ENCODE measurements at regions not wholly inside any gene's neighbourhood (a gene's known extent, or its start where the extent isn't known, plus 50 kb on each side); places are given as distances from the start of the nearest gene placed in this dataset.

DNA sequence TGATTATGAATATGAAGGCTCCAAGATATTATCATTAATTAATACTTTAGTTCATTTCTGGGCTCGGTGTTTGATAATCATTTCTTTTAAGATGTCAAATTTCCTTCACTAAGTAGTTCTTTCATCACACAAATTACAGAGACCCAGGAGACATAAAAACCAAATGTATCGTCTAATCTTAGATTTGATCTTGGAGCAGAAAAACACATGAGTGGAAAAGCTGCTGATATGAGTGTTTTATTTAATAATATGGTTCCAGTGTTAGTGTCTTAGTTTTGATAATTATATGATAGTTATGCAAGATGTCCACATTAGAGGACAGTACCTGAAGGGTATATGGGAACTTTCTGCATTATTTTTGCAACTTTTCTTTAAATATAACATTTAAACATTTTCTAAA is 494.5 kb upstream of the RAG2 start:
- DNase-seq, result no peak

DNA sequence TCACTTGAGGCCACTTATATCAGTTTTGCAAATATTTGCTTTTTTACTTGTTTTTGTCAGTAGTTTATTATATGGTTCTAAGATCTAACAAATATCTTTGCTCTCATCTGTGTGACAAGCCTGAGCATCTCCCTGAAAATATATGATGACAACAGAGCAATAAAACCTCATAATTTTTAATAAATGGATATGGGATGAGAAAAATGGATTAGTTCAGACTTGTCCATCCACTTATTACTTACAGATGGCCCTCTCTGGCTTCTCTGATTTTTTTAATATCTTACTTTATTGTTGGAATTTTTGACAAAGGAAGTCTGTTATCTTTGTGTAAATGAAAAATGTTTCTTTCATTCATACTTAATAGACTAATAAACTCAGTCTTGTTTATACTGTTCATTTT is 491.4 kb upstream of the RAG2 start:
- no peak for DNase-seq

DNA sequence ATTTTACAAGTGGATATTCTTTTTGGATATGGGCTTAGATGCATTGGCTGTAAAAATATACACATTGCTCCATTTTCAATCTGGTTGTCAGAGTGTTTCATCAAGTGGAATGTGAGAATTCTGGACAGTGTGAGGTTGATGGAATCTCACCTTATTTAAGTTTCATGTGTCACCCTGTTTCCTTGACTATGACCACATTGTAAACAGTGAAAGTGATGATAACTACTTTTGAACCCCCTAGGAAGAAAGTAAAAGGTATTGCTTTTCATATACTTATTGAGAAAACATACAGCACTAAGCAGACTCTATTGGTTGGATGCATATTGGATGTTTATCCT is 490.5 kb upstream of the RAG2 start:
- no peak for DNase-seq

DNA sequence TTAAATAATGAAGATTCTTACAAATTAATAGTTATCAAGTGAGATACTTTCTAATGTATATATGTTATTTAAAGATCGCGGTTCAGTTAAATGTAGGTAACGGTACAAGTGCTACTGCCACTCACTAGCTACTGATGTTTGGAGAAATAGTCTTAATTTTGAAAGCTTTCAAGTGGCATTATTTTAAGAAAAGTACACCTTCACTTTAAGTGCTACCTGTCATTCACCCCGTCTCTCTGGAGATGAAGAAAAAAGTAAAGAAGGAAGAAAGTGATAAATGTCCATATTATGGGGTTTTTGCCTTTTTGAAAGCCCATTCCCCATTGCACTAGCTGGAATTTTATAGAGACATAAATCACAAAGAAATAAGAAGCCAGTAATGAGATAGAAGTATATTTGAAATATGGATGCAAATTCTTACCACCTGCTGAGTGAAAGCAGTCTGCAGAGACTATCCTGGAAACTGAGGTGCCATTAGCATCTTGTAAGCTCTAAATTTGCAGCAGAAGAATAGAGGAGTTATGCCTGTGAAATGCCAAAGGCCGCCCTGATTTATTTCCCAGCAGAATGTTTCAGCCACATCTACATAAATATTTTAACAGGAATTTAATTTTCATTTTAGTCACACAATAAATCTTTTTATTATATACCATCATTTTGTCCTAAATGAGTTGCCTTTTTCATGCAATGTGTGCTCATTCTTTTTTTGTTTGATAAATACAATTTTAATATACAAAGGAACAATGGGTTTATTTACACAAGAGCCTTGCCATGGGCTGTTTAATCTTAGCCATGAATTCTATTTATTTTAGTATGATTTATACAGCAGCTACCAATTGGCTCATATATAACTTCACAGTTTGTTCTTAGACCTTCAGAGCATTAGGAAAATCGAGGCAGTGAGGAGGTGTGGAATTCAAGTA is 489.9 kb upstream of the RAG2 start:
- no peak for DNase-seq

DNA sequence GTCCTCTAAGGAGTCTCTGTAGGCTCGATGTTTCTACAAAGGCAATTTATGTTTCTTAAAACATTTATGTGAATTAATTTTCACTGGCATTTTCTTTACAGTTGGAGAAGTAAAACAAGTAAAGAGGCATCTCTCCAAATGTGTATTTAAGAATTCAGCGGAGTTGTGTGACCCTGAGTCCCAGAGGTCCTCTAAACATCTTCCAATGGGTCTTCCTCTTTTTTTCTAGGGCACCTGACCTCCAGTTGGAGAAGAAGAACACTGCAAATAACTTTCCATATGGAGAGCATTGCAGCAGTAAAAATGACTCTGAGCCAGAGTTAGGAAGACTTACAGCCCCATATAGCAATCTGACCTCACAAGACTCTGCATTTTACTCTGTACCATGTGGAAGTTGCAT is 480.5 kb upstream of the RAG2 start:
- DNase-seq, result no peak

DNA sequence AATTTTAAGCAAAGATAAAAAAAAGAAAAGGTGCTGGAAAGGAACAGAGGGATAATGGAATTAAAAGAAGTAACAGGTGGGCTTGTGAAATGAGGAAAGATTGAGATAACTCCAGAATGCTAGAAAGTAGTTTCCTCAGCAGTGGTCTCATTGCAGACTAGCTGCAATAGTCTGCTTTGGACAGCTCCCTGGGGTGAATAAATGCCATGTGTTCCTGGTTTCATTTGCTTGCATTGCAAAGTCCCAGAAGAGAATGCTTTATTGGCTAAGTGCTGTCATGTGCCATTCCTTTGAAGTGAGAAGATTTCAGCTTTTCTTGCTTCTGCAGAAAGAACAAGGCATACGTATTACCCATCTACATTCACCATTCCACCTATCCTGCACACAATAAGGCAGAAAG is 478.8 kb upstream of the RAG2 start:
- DNase-seq, result no peak

DNA sequence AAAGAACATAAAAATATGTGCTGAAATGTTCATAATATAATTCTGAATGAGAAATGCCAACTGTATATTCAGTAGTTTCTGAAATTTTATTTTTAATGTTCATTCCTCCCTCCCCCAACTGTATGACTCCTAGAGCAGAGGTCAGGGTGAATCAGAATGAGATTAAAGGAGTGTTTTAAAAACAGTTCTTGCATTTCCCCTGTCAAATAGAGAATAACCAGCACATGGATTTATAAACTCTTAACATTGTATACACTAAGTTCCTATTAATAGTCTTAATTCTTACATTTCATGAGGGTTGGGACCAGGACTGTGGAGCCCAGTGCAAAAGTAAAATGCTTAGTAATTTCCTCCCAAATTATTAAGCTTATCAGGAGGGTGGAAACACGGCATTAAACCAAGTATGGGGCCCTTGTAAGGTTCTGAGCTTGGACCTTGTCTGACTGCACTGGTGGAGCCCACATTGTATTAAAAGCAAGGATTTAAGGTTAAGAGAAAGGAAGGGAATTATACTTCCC is 474.6 kb upstream of the RAG2 start:
- no peak for DNase-seq

DNA sequence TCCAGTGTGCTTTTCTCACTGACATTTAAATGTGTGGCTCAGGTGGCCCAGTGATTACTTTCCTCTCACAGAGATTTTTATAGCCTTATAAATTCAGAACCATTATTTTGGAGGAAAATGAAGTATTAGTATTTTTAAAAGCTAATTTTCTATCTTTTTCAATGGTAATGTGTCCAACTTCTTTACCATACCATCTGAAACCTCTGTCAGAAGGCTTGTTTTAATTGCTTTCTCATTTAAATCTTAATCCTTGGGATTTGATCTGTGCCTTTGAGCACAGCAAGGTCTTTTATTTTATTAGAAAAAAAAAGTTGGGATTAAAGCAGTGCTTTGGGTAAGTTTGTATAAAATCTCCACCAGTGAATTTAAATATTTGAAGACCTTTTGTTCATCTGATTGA is 452.3 kb upstream of the RAG2 start:
- no peak for DNase-seq

DNA sequence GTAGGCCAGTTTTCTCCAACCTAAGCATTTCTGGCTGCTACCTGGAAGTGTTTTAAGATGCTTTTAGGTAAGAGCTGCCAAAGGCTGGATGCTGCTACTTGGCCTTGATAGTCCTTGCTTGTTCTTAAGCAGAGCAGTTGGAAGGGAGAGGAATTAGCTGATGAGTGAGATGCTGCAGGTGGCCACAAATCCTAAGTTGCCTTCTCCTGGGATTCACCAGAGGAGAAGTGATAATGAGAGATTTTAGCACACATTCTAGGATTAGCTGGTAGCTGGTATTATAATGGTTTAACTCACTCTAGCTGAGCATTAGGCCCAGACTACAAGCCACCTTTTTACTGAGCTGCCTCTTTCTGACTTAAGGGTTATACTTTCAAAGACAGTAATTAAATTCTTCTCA is 442.9 kb upstream of the RAG2 start:
- no peak for DNase-seq

DNA sequence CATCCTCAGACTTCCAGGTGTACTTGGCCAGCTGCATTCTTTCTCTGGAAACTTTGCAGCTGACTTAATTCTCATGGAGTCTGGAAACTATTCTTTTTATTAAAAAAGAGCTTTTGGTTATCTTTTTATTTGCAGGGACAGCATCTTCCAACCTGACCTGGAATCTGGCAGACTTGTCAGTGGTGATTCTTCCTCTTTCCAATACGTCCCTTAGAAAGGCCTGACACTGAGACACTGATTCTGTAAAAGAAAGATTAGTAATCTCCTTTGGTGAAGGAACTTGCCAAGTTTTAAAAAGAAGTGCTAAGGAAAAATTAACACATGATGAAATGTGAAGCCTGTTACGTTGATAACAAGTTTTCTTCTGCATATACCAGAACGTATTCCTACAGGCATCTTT is 440.9 kb upstream of the RAG2 start:
- no peak for DNase-seq

DNA sequence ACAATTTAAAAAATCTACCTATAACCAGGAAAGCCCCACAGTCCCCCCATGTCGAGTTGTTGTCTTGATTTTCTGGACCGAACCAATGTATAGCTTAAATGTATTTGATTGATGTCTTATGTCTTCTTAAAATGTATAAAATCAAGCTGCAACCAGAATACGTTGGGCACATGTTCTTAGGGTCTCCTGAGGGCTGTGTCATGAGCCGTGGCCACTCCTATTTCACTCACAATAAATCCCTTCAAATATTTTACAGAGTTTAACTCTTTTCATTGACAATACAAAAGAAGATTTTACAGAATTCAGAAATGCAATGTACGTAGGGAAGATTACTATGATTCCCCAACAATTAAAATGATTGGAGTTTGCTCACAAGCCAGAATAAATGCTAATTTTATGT is 428.7 kb upstream of the RAG2 start:
- no peak for DNase-seq

DNA sequence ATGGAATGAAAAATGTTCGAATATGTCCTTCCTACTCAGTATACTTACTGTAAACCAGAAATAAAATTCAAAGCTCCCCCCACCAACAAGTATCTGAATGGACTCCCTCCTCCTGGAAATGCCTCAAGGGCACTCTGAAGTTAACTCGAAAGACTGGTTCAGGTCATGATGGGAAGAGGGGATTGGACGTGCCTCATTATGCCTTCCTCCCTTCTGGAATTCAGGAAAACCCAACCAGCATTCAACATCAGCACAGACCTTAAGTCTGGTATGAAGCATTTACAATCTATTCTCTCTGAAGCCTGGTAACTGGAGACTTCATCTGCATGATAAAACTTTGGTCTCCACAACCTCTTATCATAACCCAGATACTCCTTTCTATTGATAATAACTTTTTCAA is 428.3 kb upstream of the RAG2 start:
- no peak for DNase-seq

DNA sequence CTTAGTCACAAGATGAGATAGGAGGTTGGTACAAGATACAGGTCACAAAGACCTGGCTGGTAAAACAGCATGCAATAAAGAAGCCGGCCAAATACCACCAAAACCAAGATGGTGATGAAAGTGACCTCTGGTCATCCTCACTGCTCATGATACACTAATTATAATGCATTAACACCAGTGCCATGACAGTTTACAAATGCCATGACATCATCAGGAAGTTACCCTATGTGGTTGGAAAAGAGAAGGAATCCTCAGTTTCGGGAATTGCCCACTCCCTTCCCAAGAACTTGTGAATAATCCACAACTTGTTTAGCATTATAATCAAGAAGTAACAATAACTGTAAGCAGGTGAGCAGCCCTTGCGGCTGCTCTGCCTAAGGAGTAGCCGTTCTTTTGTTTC is 408.5 kb upstream of the RAG2 start:
- DNase-seq, result no peak

DNA sequence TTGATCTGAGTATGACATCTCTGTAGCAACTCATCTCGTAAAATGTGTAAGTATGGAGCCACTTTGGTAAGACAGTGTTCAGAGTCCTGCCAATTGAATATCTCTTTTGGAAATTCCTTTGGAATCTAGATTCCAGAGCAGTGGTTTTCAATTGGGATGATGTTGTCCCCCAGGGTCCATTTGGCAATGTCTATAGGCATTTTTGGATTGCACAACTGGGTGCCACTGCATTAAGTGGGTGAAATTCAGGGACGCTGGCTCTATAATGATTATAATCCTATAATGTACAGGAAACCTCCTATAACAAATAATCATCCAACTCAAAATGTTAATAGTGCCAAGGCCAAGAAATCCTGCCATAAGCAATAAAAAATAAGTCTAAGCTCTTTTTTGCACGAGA is 404.8 kb upstream of the RAG2 start:
- DNase-seq, result no peak

DNA sequence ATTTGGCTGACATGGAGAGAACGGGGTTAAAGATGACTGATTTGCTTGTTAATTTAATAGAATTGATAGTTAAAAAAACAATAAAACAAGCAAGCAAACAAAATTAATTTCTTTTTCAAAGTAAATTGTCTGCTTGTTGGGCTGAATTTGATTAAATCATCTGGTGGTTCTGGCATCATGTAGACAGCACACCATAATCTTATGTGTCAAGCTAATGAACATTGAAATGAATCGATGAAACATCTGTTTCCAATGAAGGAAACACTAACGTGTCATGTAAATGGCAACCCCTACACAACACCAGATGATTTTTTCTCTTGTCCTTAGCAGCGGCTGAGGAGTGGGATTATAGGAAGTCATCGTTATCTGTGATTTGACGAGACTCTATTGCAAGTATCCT is 399.6 kb upstream of the RAG2 start:
- no peak for DNase-seq

DNA sequence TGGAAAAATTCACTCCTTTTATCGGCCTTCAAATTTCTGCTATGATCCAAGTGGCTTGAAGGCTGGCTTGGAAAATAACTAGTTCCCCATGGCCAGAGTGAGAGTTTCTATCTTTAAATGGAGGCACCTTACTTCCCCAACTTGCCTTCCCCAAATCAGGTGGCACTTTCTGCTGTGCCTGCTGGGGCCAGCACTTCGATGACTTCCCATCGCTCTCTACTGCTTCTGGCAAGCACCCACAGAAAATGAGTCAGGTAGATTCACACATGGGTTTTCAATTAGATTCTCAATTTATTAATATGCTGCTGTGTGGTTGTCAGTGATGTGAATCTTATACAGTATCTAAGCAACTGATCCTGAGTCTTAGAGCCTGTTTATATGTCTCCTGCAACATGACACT is 398.8 kb upstream of the RAG2 start:
- no peak for DNase-seq

DNA sequence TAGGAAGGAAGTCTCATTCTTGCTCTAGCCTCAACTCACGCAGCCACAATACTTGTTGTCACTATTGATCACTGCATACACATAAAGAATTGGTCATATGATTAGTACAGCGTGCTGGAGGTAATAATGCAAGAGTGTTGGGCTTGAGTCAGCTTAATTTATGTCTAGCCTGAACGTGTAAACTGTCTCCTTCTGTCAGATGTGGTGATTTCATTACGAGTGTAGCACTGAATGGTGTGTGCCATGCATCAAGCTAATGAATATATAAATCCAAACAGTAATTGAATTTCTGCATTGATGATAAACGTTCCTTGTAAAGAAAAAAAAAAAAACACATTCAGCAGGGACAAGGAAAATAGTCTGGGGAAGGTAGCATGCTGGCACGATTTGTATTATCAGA is 396.2 kb upstream of the RAG2 start:
- DNase-seq, result no peak

DNA sequence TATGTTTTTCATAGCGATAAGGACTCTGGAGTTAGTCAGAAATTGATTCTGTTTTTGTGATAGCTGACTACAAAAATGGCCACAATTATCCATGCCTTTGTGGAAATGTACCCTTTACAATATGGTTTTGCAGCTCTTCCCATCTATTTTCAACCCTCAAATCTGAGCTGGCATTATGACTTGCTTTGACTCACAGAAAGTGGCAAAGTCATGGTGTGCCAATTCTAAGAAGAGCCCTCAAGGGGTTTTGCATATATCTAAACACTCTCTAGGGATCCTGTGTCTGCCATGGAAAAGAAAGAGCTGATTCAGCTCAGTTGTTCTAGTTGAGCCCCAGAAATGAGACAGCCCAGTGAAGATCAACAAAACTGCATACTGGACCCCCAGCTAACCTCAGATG is 390.5 kb upstream of the RAG2 start:
- no peak for DNase-seq

DNA sequence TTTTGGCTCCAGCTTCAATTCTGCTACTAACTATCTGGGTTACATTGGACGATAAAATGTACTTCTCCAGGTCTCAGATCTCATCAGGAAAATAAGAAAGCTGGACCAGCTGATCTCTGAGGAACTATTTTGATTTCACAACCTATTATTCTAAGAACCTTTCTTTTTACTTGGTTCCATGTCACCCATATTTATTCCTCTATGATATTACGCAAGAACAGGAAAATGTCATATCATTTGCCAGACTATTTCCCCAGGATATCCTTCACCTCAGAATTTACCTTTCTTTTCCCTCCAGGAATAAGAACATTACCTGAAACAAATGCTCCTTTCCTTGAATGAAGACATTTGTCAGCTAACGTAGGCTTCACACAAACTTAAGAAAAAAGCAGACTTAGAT is 387.5 kb upstream of the RAG2 start:
- DNase-seq, result no peak

DNA sequence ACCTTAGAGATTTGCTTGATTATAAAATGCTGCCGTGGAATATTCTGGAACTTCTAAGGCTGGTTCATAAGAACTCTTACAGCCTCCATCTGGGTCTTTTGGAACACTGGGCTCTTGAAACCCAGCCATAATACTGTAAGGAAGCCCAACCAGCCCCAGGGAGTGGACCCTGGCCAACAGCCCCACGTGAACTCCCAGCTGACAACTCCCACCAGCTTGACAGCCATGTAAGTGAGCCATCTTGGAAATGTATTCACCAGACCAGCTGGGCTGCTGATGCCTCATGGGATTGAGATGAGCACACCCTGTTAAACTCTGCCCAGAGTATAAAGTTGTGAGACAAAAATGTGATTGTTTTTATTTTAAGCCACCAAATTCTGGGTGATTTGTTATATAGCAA is 378.7 kb upstream of the RAG2 start:
- DNase-seq, result no peak

DNA sequence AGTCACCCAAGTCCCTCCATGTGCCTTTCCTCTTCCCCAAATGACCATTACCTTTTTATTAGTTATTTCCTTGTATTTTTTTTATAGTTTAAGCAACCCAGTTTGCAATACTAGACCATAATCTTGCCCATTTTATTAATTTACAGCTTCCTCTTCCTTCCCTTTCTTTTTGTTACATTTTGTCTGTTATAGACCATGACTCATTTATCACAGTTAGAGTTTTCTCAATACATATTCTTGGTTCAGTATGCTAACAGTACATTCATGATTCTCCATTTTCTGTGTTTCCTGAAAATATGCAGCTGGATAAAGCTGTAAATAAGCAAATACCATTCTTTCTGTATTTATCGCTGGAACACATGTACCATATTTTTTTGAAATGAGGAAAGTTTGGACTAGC is 376.7 kb upstream of the RAG2 start:
- DNase-seq, result no peak

DNA sequence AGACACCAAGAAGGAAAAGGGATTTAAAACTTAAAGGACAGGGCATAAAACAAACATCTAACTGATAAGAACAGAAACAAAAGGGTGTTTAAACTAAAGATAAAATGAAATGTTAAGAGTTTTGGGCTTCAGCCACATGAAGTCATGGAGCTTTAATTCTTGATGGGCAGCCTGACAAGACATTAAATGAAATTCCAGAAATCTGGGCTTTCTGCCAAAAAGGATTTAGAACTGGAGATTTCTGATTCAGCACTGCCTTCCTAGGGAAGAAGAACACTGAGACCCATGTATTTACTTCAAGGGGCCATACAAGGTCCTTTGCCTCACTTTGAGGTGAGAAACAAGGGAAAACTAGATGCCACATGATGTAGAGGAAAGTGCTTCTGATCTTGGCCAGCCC is 355.9 kb upstream of the RAG2 start:
- DNase-seq, result no peak

DNA sequence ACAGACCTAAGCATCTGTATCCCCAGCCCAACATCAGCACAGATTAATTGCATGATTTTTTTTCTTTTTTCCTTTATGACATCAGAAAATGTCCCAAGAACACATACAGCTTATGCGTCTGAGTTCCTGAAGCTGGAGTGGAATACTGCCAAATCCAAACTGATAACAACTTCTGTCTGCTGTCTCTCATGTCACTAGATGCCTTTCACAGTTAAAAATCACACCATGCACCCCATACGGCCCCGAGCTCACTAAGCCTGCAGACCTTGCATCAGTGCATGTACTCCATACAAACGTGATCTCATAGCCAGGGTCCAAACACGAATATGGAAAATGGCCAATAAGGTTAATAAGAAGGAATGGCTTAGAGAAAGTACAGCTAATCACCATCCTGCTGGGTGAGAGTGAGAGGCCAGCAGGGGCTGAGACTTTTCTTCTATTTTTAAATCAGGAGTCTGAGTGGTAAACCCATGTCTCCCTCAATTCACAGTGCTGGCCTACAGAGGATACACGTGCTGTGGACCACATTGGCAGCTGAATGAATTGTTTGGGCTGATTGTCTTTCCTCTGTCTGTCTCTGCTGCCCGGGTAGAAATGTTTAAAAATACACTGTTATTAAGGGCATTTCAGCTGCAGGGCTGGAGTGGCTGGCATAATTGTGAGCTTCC is 350.6 kb upstream of the RAG2 start:
- DNase-seq, result no peak

DNA sequence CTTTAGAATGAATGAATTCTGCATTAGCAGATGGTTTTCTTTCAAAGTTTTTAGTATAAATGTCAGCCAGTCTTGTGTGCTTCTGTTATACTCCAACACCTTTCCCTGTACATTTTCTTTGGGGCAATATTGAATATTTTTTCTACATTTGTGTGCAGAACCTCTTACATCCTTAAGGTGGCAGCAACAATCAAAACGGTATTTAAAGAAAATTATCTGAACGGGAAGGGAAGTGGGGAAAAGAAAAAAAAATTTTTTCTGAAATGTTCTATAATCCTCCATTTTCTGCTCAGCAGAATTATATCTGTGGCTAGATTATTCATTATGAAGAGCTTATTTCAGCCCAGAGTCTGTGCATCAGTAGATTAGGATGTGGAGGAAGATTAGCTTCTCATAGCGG is 347.3 kb upstream of the RAG2 start:
- no peak for DNase-seq

DNA sequence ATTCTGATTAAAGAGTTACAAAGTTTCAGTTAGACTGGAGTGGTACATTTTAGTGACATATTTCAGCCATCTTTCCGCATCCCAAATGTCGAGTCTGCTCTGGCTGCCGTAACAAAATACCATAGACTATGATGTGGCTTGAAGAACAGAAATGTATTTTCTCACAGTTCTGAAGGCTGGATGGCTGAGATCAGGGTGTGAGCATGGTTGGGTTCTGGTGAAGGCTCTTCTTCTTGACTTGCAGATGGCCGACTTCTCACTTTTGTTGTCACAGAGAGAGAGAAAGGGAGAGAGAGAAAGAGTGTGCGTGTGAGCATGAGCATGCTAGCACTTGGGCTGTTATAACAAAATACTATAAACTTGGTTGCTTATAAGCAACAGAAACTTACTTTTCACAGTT is 335.4 kb upstream of the RAG2 start:
- DNase-seq, result no peak
